NCI-H1694 (cell line): ENCODE measurements at regions not wholly inside any gene's neighbourhood (a gene's known extent, or its start where the extent isn't known, plus 50 kb on each side); places are given as distances from the start of the nearest gene placed in this dataset.
"Not testable (repeated sequence)": the region's sequence is repeated elsewhere in the genome, so short reads cannot be mapped to it uniquely, and the experiment has no call there.

ENCODE experiments used
- DNase-seq: peaks from one replicate; lab custom pipeline; 2025; lab: John Stamatoyannopoulos, UW

DNA sequence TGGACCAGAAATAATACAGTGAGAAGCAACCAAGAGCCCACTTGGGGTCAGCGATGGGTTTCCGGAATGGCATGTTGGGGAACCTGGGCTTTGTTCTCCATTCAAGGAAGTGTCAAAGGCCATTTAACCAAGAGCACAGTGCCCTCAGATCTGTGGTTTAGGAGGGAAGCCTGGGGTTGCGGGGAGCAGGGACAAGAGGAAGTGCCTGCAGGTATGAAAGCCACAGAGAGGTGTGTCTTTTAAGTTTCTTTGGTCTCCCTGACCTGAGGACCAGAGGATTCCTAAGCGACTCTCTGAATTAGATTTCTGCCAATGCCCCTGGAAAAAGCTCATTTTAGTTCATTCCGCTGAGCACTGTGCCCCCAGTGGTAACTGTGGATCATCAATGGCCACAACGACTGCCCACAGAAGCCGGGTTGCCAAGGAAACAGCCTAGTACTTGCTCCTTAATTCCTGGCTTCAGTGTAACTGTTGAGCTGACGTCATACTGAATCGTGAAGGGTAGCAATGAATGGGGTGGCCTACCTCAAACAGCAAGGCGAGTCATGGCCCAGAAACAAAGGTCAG is 107.3 kb upstream of the SPIN1 start:
- no peak for DNase-seq

DNA sequence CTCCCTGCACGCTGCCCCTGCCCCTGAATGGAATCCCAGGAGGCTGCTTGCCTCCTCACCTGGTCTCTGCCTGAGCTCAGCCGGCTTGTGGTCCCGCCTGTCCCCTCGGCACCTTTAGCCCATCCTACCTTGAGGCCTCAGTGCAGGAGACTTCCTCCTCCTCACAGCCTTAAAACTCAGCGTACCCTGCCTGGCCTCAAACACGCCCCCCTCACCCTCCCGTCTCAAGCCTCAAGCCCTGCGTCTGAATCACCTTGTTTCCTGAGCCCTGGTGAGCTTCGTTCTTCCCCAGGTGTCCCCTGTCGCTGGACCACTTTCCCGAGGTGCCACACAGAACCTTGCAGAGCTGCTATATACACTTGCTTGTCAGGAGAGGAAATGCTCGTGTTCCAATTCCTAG is 110.2 kb upstream of the SPIN1 start:
- no peak for DNase-seq

GRCh38 chr9:88274078-88274477 is 114.2 kb upstream of the SPIN1 start:
- DNase-seq: no peak

DNA sequence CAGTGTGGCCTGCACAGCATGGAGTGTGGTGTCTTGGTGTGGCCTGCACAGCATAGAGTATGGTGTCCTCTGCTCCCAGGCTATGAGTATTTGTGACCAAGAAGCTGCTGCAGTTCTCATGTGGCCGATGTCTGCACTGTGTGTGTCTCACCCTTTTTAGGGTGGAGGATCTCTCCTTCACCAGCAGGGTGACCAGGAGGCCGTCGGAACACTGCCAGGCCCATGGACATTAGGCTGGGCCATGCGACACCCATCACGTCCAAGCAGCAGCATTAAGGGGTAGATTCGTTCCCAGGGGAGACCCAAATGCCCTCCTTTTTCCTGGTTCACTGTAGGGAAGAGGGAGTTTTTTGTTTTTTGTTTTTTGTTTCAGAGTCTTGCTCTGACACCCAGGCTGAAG is 115.3 kb upstream of the SPIN1 start:
- no peak for DNase-seq

DNA sequence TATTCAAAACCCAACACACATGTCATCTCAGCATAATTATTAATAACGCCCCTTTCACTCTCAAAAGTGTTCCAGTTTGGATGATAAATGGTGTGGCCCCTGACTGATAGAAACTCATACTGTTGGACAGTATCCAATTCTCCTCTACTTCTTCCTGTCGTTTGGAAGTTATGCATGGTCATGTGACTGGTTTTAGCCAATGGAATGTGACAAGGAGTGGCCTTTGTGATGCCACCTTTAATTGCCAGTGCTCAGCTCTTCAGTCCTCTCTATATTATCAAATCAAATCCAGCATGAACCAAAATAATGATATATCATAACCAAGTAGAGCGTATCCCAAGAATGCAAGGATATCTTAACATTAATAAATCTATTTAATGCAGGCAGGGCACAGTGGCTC is 117.8 kb upstream of the SPIN1 start:
- DNase-seq: no peak

DNA sequence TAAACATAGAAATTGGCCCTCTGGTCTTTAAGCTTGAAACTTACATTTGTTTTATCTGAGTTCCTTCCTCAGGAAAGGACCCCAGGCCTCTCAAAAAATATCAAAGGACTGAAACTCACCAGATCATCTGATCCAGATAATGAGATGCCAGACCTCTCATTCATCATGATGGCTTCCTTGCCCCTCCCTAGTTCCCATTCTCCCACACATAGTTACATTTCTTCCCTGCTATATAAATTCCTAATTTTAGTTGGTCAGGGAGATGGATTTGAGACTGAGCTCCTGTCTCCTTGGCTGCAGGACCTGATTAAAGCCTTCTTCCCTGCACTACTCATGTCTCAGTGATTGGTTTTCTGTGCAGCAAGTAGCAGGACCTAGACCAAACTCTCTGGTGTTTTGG is 119.4 kb upstream of the SPIN1 start:
- no peak for DNase-seq

DNA sequence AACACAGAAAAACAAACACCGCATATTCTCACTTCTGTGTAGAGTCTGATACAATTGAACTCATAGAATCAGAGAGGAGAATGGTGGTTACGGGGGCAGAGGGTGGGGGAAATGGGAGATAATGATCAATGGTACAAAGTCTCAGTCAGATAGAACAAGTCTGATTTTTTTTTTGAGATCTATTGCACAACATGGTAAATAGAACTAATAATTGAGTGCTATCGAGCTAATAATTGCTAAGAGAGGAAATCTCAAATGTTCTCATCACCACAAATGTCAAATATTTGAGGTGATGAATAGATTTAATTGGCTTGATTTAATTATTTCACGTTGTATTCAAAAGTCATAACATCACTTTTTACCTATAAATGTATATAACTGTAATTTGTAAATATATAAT is 121.0 kb upstream of the SPIN1 start:
- no peak for DNase-seq

- no peak for DNase-seq
These were observed 121.8 kb upstream of the SPIN1 start for GRCh38 chr9:88266416-88266815.

- DNase-seq: no peak
These were observed 120.7 kb upstream of the SPATA31C2 start for GRCh38 chr9:88259001-88259400.

DNA sequence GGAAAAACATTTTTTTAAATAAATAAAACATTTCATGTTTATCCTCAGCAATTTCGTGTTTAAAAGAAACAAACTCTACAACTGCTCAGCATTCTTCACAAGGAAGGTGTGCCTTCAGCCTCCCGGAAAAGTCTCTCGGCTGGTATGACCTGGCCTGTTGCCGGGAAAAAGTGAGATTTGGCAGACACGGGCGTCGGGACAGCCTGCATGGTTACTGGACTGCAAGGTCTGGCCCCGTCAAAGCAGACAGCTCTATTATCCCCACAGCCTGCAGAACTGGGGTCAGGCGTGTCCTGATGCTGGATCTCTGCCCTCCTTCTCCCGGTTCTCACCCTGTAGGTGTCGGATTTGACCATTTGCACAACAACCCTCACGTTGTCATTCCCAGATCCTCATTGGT is 120.3 kb upstream of the SPATA31C2 start:
- DNase-seq: no peak

DNA sequence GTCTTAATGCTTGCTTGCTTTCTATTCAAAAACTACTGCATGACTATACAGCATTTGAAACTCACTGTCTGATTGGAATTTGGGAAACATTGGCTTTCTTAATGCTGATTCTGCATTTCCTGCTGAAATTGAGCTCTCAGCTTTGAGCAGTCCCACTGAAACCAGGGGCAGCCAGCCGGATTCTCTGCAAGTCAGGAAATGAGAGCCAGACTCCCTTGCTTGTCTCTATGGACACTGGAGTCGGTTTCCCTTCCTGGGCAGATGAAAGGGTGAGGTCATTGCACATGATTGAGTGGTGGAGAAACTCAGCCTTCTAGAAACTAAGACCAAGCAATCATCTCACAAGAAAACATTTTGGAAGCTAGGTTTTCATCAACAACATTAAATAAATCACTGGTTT is 119.7 kb upstream of the SPATA31C2 start:
- no peak for DNase-seq

GRCh38 chr9:88256216-88256615 is 117.9 kb upstream of the SPATA31C2 start:
- DNase-seq: no peak

DNA sequence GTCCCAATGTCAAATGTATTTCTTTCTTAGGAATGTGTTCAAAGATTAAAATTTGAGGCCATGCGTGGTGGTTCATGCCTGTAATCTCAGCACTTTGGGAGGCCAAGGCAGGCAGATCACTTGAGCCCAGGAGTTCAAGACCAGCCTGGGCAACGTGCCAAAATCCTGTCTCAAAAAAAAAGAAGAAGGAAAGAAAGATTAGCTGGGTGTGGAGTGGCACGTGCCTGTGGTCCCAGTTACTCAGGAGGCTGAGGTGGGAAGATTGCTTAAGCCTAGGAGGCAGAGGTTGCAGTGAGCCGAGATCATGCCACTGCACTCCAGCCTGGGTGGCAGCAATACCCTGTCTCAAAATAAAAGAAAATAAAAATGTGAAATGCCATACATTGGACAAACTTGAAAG is 117.5 kb upstream of the SPATA31C2 start:
- DNase-seq: not testable (repeated sequence)

DNA sequence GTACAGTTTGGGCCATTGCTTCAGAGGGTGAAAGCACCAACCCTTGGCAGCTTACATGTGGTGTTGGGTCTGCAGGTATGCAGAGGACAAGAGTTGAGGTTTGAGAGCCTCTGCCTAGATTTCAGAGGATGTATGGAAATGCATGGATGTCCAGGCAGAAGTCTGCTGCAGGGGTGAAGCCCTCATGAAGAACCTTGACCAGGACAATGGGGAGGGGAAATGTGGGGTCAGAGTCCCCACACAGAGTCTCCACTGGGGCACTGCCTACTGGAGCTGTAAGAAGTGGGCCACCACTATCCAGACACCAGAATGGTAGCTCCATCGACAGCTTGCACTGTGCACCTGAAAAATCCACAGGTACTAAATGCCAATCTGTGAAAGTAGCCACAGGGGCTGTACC is 113.6 kb upstream of the SPATA31C2 start:
- DNase-seq: no peak

GRCh38 chr9:88243736-88244135 is 105.5 kb upstream of the SPATA31C2 start:
- no peak for DNase-seq

DNA sequence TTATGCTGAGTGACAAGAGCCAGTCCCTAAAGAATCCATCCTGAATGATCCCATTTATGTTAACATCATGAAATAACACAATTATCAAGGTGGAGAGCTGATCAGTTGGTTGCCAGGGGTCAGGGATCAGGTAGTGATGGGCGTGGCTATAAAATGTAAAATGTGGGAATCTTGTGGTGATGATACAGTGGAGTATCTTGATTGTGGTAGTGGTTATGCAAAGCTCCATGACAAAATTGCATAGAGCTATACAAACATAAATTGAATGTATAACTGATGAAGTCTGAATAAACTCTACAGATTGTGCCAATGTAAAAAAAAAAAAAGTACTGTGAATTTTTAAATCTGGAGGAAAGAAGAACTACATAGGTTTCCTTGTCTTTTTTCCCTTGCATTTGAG is 104.6 kb upstream of the SPATA31C2 start:
- DNase-seq: no peak

GRCh38 chr9:88237991-88238571 is 99.8 kb upstream of the SPATA31C2 start:
- no peak for DNase-seq

- no peak for DNase-seq
These were observed 99.2 kb upstream of the SPATA31C2 start for GRCh38 chr9:88237479-88237961.

DNA sequence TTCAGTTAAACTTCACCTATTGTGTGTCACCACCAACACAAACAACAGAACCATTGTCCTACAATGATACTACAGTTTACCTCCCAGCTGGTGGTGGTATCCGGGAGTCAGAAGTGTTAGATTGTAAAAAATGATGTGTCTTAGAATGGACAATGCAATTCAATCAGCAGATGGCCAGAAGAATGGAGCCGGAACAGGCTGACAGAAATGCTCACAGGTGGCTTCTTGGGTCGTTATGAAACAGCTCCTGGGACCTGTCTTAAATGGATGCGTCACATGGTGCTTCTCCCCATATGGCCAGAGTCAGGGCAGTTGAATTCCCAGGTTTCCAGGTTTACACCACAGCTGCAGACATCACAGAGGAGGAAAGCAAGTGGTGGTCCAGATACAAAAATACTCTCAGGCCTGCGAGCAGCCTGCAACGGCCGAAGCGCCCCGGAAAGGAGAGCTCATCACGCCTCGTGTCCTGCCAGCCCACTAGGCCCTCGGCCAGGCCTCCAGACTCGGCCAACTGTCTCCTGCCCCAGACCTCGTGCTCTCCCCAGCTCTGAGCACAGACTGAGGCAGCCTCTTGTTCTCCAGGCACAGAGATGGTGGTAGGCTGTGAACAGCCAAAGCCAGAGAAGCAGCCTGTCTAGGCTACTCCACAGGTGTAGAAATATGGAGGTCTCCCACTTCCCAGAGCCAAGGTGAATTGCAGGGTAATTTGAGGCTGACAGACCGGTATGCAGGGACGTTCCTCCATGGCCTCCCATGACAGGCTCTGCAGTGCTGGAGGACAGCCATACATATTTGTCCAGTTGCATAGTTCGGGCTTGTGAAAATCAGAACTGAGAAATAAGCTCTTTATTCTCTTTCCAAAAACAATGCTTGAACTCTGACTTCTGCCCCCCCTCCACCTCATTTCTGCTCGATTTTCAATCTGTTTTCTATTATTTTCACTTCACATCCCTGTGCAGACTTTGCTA is 98.5 kb upstream of the SPATA31C2 start:
- DNase-seq: no peak

DNA sequence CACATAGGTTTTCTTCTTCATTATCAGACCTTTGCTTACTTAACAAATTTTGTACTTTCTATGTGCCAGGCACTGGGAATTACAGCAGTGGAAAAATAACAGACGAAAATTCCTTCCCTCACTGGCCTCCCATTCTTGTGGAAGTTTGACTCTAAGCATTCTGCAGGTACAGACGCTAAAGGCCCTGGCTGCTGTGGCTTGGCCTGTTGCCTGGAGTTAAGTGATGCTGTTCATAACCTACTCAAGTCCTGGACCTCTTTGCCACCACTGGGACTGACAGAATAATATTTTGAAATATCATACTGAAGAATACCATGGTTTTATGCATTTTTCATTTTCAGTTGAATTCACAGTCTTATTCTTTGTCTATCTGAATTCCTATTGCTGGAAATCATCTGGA is 97.3 kb upstream of the SPATA31C2 start:
- no peak for DNase-seq

DNA sequence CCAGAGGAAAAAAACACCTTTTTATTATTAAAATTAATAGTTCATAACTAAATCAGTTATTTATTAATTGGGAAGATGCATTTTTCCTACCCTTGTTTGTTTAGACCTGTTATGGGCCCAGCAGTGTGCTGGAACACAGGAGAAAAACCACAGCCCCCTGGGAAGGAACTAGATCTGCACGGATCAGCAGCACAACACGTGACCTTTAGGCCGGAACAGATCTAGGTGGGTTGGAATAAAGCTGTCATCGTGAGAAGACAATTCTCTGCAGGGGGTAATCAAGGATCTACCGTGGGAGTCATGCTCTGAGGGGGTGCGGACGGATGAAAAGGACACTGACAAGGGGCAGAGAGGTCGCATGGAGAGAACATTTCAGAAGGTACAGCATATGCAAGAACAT is 95.8 kb upstream of the SPATA31C2 start:
- DNase-seq: no peak

DNA sequence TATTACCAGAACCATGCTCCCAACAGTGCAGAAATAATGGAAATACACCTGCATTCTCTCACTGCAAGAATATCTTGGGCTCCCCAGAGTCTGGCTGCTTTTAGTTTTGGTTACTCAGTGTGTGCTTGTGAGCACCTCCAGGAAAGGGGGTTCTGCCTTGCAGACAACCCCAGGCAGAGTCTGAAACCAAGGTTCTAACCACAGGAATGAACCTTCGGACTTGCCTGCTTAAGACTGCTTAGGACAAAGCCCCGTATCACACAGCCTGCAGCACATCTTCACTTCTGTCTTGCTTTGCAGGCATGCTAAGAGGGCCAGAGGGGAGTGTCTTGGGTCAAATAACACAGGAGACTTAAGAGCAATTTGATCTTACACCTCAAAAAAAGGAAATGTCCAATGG is 94.8 kb upstream of the SPATA31C2 start:
- DNase-seq: no peak

DNA sequence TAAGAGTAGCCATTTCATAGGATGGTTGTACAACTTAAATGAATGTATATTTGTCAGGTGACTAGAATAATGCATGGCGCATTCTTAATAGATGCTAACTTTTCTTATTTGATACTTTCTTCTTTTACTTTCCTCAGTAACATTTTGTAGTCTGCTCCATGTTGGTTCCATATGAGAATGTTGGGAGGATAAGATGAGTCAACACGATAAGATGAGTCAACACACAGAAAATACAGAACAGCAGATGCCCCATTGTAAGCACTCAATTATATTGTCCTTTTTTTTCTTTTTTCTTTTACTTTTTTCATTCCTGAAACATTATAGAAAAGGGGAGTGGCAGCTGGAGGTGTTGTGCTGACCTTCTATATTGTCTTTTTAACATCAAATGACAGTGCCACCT is 92.3 kb upstream of the SPATA31C2 start:
- DNase-seq: no peak
